RWPE2 (cell line): ENCODE measurements at regions not wholly inside any gene's neighbourhood (a gene's known extent, or its start where the extent isn't known, plus 50 kb on each side); places are given as distances from the start of the nearest gene placed in this dataset.

Source experiments
- ATAC-seq: fragments of 200-7000 bp; cut with Tn5 transposase; 3 replicates; pipeline ENCODE4 v1.9.1; 2021; ENCODE audit warnings: low read depth
- DNase-seq: peaks from one replicate; pipeline ENCODE4 v3.0.0-alpha.2; 2020; ENCODE audit warnings: low spot score
- H3K27ac ChIP-seq: fragments of 450-650 bp; 2 replicates; pipeline ENCODE4 v1.5.1; 2017; ENCODE audit warnings: mild to moderate bottlenecking; ENCODE audit not compliant: poor library complexity, severe bottlenecking
- H3K27me3 ChIP-seq: fragments of 250-450 bp; sonication (Bioruptor Pico); 2 replicates; pipeline ENCODE4 v1.5.1; 2021; ENCODE audit warnings: mild to moderate bottlenecking, moderate library complexity; ENCODE audit not compliant: insufficient read depth, poor library complexity, severe bottlenecking
- H3K36me3 ChIP-seq: fragments of 250-450 bp; sonication (Bioruptor Pico); 2 replicates; pipeline ENCODE4 v1.5.1; 2020; ENCODE audit warnings: low read depth, mild to moderate bottlenecking, moderate library complexity
- H3K4me1 ChIP-seq: fragments of 250-450 bp; sonication (Bioruptor Pico); 2 replicates; pipeline ENCODE4 v1.5.1; 2021; ENCODE audit warnings: mild to moderate bottlenecking, moderate library complexity; ENCODE audit not compliant: insufficient read depth, poor library complexity, severe bottlenecking
- H3K4me3 ChIP-seq: fragments of 250-450 bp; sonication (Bioruptor Pico); 2 replicates; pipeline ENCODE4 v1.5.1; 2021; ENCODE audit warnings: mild to moderate bottlenecking, moderate library complexity; ENCODE audit not compliant: severe bottlenecking
- H3K9me3 ChIP-seq: fragments of 250-450 bp; sonication (Bioruptor Pico); 2 replicates; pipeline ENCODE4 v1.5.1; 2021; ENCODE audit warnings: mild to moderate bottlenecking, moderate library complexity; ENCODE audit not compliant: severe bottlenecking
- TF ChIP-seq, protein P1 (sequence below): fragments of 450-650 bp; IDR thresholded peaks from one replicate; pipeline ENCODE4 v1.5.1; 2017; ENCODE audit warnings: mild to moderate bottlenecking, moderate library complexity; ENCODE audit not compliant: poor library complexity, severe bottlenecking

DNA sequence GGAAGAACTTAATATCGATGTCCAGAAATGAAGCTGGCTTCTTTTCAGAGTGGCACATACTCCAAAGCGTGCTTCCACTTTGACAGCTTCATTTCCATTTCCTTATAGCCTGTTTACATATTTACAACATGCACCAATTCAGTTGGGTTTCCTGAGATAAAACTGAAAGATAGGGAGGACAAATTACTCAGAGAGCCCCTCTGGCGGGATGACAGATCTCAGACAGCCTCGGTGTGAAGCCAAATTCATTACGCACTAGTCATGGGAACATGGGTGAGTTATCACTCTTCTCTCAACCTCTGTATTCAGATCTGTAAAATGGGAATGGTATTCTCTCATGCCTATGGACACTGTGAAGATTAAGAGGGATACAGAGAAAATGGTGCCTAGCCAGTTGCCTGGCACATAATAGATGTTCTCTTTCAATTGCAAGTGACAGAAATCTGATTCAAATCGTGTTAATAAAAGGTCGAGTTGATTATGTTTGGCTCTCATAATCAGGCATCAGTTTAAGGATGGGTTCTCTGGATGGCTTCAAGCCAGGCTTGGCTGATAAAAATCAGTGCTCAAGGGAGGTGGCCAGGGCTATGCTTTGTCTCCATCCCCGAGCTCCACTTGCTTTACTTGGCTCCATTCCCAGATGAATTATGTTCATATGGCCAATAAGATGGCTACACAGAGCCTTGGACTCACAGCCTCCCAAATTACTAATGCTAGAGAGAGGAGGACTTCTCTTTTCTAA, 132.2 kb upstream of the C1QTNF7 start:
- DNase-seq (no peak), ATAC-seq (no peak)
- no peaks in the 10 kb centered on the region for H3K27me3 ChIP-seq
- no peak overlapping the region for H3K4me3 ChIP-seq
- TF ChIP-seq, protein P1, sequence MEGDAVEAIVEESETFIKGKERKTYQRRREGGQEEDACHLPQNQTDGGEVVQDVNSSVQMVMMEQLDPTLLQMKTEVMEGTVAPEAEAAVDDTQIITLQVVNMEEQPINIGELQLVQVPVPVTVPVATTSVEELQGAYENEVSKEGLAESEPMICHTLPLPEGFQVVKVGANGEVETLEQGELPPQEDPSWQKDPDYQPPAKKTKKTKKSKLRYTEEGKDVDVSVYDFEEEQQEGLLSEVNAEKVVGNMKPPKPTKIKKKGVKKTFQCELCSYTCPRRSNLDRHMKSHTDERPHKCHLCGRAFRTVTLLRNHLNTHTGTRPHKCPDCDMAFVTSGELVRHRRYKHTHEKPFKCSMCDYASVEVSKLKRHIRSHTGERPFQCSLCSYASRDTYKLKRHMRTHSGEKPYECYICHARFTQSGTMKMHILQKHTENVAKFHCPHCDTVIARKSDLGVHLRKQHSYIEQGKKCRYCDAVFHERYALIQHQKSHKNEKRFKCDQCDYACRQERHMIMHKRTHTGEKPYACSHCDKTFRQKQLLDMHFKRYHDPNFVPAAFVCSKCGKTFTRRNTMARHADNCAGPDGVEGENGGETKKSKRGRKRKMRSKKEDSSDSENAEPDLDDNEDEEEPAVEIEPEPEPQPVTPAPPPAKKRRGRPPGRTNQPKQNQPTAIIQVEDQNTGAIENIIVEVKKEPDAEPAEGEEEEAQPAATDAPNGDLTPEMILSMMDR, result no peak
- H3K4me1 ChIP-seq, result no peaks in the 10 kb centered on the region
- H3K9me3 ChIP-seq, result no peaks in the 10 kb centered on the region
- H3K36me3 ChIP-seq, result no peaks in the 10 kb centered on the region
- no peak overlapping the region for H3K27ac ChIP-seq

DNA sequence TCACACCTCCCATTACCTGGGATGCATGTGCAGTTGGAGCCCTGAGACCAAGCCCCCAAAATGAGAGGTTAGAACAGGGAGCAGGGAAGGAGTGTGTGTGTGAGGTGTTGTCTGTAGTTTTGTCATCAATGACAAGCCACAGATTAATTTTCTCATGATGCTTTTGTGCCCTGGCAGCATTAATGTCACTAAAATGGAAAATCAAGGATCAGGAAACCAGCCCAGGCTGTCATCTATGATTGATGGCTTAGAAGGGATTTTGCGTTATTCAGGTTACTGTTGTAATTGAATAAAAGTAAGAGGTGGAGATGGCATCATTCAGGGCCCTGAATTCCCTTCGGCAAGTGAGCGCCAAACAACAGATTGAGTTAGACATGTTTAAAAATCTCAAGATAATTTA, 130.5 kb upstream of the C1QTNF7 start:
- H3K9me3 ChIP-seq, result no peaks in the 10 kb centered on the region
- no peaks in the 10 kb centered on the region for H3K36me3 ChIP-seq
- TF ChIP-seq, protein P1, result no peak
- DNase-seq, result no peak
- H3K4me3 ChIP-seq, result no peak overlapping the region
- no peaks in the 10 kb centered on the region for H3K4me1 ChIP-seq
- ATAC-seq, result no peak
- no peaks in the 10 kb centered on the region for H3K27me3 ChIP-seq
- no peak overlapping the region for H3K27ac ChIP-seq

DNA sequence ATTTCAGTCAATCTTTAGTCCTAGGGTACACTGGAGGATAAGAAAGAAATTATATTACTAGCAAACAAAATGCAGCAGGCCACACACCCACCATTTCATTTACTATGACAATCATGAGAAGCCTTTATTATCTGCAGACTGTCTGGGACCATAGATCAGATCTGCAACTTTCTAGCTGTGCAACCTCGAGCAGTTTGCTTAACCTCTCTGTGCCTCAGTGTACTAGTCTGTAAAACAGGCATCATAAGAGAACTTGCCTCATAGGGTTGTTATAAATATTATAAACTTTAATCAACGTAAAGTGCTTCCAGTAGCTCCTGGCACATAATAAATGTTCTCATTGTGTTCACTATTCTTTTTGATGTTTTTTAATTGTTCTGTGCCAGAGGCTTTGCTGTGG, 128.2 kb upstream of the C1QTNF7 start:
- no peak for DNase-seq
- Histone ChIP-seq H3K4me1 (no peaks in the 10 kb centered on the region), H3K27me3 (no peaks in the 10 kb centered on the region), H3K9me3 (no peaks in the 10 kb centered on the region), H3K27ac (no peak overlapping the region), H3K36me3 (no peaks in the 10 kb centered on the region), H3K4me3 (no peak overlapping the region)
- no peak for ATAC-seq
- TF ChIP-seq, protein P1, result no peak

DNA sequence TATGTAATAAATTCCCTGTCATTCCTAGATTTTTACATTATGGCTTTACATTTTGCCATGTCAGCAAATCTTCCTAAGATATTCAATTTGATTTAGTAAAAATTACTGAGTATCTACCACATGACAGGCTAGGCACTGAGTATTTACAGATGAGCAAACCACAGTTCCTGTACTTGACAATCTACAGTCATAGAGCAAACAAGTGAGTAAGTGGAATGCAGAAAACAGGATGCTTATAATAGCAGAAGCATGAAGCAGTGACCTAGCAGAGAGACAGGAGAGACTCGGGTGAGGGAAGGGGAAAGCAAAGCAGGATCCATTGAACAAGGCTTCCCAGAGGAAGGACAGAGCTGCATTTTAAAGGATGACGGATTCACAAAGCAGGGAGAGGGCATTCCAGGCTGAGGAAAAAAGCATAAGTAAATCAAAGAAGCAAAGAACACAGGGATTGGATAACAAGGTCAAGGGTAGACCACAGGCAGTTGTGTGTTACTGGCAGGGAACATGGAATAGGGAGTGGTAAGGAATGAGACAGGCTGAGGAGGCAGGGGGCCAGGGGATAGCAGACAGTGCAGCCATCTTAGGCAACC, 124.7 kb upstream of the C1QTNF7 start:
- Histone ChIP-seq H3K4me3 (no peak overlapping the region), H3K4me1 (no peaks in the 10 kb centered on the region), H3K27me3 (no peaks in the 10 kb centered on the region), H3K9me3 (no peaks in the 10 kb centered on the region), H3K36me3 (no peaks in the 10 kb centered on the region), H3K27ac (no peak overlapping the region)
- ATAC-seq (peak; percentile 97), DNase-seq (no peak)
- TF ChIP-seq, protein P1, result no peak

DNA sequence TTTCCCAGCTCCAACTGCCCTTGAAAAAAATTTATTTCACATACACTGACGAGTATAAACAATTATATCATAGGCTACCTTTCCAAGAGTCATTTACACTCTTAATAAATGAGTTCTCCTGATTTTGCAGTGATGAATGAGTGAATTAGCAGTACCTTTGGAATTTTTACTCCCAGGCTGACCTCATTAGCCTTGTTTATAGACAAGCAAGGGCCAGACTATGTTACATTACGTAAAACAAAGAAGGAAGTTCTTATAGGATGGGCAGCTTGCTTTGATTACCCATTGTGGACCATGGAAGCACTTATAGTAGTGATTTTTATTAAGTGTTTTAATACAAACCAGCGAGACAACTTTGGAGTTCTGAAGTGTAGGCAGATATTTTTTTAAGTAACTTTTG, 112.9 kb upstream of the C1QTNF7 start:
- Histone ChIP-seq H3K27ac (no peak overlapping the region), H3K9me3 (no peaks in the 10 kb centered on the region), H3K27me3 (no peaks in the 10 kb centered on the region), H3K4me3 (no peak overlapping the region), H3K4me1 (no peaks in the 10 kb centered on the region), H3K36me3 (no peaks in the 10 kb centered on the region)
- DNase-seq (no peak), ATAC-seq (no peak)
- TF ChIP-seq, protein P1, result no peak
